Lower leg skin (tissue), 3 donors: ENCODE measurements at regions not wholly inside any gene's neighbourhood (a gene's known extent, or its start where the extent isn't known, plus 50 kb on each side); places are given as distances from the start of the nearest gene placed in this dataset.

Source experiments
- POLR2A ChIP-seq, 2 donors: fragments of 450-650 bp; IDR thresholded peaks; one replicate each; pipeline ENCODE4 v1.6.1; 2016 to 2017; ENCODE audit warnings: antibody characterized with exemption in 2 of 2, mild to moderate bottlenecking in 1 of 2, moderate library complexity in 1 of 2
- TF ChIP-seq, protein P1 (sequence below), 3 donors: fragments of 450-650 bp; IDR thresholded peaks; one replicate each; pipeline ENCODE4 v1.5.1; 2016; ENCODE audit warnings: antibody characterized with exemption in 3 of 3, mild to moderate bottlenecking in 3 of 3, moderate library complexity in 2 of 3

DNA sequence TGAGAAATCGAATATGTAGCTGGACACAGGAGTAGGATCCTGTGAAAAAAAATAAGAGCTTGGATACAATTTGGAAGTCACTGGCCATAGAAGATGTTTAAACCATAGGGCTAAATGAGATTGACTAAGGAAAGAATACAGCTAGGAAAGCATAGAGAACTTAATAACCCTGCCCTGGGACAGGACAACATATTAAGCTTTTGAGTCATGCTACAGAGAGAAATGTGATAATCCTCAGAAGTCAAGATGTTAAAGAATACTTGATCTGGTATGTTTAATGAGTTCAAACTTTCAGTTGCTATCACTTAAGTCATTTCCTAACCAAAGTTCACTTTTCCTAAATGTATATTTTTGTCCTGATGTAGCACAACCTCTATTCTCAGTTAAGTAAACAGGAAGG lies 154.6 kb upstream of the TSHZ2 start:
- TF ChIP-seq, protein P1, sequence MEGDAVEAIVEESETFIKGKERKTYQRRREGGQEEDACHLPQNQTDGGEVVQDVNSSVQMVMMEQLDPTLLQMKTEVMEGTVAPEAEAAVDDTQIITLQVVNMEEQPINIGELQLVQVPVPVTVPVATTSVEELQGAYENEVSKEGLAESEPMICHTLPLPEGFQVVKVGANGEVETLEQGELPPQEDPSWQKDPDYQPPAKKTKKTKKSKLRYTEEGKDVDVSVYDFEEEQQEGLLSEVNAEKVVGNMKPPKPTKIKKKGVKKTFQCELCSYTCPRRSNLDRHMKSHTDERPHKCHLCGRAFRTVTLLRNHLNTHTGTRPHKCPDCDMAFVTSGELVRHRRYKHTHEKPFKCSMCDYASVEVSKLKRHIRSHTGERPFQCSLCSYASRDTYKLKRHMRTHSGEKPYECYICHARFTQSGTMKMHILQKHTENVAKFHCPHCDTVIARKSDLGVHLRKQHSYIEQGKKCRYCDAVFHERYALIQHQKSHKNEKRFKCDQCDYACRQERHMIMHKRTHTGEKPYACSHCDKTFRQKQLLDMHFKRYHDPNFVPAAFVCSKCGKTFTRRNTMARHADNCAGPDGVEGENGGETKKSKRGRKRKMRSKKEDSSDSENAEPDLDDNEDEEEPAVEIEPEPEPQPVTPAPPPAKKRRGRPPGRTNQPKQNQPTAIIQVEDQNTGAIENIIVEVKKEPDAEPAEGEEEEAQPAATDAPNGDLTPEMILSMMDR (IDR thresholded peaks at IDR 0.05) = no peak
- TF ChIP-seq POLR2A (IDR thresholded peaks at IDR 0.05) = no peak
